GM19043 (cell line): ENCODE measurements at regions not wholly inside any gene's neighbourhood (a gene's known extent, or its start where the extent isn't known, plus 50 kb on each side); places are given as distances from the start of the nearest gene placed in this dataset.

Experiments
- ATAC-seq: cut with Tn5 transposase; IDR thresholded peaks from one replicate; pipeline ENCODE4 v1.9.1; 2021; ENCODE audit warnings: low read depth; ENCODE audit not compliant: unreplicated experiment

GRCh38 chr12:69091442-69092017, 147.8 kb upstream of the CPSF6 start:
- no peak for ATAC-seq

DNA sequence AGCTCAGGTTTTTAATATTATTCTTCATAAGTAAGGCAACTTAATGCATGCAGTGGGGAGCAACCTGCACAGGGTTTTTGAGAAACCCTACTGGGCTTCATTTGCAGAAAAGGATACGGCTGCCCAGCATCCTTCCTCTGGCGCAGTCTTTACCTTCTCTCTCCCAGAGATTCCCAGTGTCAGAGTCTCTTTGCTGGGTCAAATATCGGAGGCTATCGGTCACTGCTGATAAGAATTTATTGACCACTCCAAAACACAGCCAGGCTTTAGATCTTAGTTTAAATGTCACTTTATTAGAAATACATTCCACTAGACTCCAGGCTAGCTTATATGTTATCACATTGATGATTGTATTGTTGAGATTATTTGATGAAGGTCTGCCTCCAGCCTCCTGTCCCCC, 147.2 kb upstream of the CPSF6 start:
- no peak for ATAC-seq

GRCh38 chr12:69094606-69095216, 144.7 kb upstream of the CPSF6 start:
- no peak for ATAC-seq

GRCh38 chr12:69095765-69096477, 143.4 kb upstream of the CPSF6 start:
- ATAC-seq: no peak

DNA sequence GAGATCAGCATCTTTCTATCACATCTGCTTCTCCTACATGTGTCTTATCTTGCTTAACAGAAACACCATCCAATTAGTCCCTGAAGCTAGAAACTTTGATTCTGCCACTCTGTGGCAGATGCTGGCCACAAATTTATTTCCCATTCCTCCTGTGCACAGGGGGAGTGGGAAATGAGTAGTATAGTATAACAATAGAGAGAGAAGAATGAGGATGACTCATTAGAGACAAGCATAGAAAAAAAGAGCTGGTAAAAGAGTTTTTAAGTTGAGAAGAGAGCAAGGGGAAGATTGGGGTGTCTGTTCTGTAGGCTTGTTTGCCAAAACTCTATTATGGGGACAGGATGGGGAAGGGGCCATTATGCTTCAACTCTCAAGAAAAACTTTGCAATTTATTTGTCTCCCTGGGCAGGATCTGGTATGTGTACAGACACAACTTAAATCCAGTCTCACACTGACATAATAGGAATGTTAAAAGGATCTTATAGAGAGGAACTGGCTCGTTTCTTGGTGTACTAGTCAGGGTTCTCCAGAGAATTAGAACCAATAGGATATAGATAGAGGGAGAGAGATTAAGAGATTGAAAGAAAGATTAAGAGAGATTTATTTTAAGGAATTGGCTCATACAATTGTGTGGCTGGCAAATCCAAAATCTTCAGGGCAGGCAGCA, 142.6 kb upstream of the CPSF6 start:
- no peak for ATAC-seq

GRCh38 chr12:69097619-69098368, 141.6 kb upstream of the CPSF6 start:
- no peak for ATAC-seq

- ATAC-seq: no peak
Measured at GRCh38 chr12:69099201-69099837, 140.1 kb upstream of the CPSF6 start.

DNA sequence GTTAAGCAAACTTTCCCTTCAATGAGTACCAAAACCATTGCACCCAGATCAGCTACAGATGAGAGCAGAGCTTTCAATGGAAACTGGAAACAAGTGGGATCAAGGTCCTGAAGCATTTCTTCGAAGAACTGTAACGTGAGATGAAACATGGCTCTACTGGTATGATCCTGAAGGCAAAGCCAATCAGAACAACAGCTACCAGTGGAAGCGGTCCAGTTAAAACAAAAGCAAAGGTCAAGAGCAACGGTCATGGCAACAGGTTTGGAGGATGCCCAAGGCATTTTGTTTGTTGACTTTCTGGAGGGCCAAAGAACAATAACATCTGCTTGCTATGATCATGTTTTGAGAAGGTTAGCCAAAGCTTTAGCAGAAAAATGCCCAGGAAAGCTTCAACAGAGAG, 137.9 kb upstream of the CPSF6 start:
- no peak for ATAC-seq

- no peak for ATAC-seq
Measured at GRCh38 chr12:69102856-69103255, 136.5 kb upstream of the CPSF6 start.

GRCh38 chr12:69105101-69105962, 134.0 kb upstream of the CPSF6 start:
- ATAC-seq: no peak

DNA sequence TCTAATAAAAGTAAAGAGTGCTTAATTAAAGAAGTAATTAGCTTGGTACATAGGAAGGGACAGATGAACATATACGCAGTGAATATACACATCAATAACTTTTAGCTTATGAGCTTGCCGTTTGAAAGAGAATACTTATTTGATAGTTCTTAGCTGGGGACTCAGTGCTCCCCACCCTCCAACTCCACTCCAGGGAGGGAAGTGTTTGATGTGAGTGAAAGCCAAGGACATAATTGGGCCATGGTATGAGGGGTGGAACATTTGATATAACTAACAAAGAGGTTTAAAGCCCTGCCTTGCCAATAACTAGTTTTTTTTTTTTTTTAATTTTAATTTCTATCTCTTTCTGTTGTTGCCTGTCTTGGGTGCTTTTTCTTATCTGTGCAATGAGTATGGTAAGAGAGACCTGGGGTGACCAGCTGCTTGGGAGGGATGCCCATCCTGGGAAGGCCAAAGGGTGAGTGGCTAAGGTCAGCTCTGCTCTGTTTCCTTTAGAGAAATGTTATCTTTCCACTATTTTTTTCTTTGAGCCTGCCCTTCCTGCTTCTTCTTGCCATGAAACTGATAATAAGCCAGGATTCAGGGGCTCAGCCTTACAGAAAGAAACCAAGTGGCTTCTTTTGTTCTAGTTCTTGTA, 132.8 kb upstream of the CPSF6 start:
- ATAC-seq: no peak

DNA sequence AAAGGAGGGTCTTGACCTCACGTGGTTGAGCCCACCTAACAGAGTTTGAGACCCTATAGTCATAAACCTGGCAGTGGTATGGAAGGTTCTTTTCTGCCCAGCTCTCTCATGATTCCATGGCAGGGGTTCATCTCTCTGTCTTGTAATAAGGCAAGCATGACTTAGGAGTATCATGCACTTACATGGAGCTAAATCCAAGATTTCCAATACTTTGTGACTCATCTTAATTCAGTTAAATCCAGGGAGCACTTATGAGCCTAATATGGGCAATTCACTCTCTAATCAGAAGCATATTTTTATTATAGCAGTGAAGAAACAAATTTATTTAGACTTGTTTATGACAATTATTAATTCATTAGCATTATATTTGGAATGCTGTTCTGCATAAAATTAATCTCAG, 131.8 kb upstream of the CPSF6 start:
- no peak for ATAC-seq

- ATAC-seq: no peak
Measured at GRCh38 chr12:69108037-69108436, 131.3 kb upstream of the CPSF6 start.

- no peak for ATAC-seq
Measured at GRCh38 chr12:69112616-69113015, 126.8 kb upstream of the CPSF6 start.

GRCh38 chr12:69115099-69115498, 124.3 kb upstream of the CPSF6 start:
- no peak for ATAC-seq

GRCh38 chr12:69115951-69116350, 123.4 kb upstream of the CPSF6 start:
- no peak for ATAC-seq

DNA sequence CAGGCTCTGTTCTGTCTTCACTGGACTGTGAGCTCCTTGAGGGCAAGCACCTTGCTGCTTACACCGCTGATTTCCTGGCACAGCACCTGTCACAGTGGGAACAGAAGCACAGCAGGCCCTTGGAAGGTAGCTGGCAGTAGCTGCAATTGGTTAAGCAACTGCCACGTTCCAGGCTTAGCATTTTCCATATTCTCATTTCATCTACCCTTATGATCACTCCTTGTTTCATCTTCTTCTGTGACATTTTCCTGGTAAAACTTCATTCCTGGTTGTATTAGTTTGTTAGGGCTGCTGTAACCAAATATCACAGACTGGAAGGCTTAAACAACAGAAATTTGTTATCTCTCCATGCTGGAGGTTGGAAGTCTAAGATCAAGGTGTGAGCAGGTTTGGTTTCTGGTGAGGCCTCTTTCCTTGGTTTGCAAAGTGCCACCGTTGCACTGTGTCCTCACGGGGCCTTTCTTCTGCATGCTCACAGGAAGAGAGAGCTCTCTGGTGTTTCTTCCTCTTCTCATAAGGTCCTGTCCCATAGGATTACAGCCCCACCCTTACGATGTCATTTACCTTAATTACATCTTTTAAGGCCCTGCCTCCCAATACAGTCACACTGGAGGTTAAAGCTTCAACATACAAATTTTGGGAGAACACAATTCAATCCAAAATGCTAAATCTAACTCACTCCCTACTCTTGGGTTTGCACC, 121.7 kb upstream of the CPSF6 start:
- ATAC-seq: no peak

DNA sequence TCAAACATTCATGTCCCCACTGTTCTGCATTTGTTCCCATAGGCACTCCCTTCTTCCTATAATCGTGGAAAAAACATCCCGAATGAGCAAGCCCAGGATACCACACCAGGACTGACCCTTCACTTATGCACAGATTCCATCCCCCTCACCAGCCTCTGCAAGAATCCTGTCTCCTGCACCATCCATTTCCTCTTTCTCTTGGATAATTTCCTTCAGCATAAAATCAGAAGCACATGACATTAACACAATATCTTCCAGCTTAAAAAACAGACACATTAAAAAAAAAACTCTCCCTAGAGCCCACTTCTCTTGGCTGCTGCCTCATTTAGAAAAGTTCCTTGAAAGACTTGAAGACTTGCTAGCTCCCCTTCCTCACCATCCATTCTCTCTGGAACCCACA, 120.9 kb upstream of the CPSF6 start:
- ATAC-seq: no peak
